D721Med (cell line): ENCODE measurements at regions not wholly inside any gene's neighbourhood (a gene's known extent, or its start where the extent isn't known, plus 50 kb on each side); places are given as distances from the start of the nearest gene placed in this dataset.

Experiments used
- DNase-seq: peaks from one replicate; pipeline ENCODE4 v3.0.0; 2011; ENCODE audit warnings: low spot score; ENCODE audit not compliant: insufficient read length
- FAIRE-seq: peaks from 2 replicates; lab custom pipeline; 2011; peaks lifted over from hg19 to GRCh38; lab: Jason Lieb, UNC
- TF ChIP-seq, protein P1 (sequence below): IDR thresholded peaks from 2 replicates; pipeline ENCODE4 v1.5.1; 2012; ENCODE audit warnings: mild to moderate bottlenecking, control low read depth; ENCODE audit not compliant: insufficient read depth; ENCODE audit errors: missing control alignments

GRCh38 chr13:72537395-72537780 is 190.0 kb downstream of the MZT1 start:
- TF ChIP-seq, protein P1, sequence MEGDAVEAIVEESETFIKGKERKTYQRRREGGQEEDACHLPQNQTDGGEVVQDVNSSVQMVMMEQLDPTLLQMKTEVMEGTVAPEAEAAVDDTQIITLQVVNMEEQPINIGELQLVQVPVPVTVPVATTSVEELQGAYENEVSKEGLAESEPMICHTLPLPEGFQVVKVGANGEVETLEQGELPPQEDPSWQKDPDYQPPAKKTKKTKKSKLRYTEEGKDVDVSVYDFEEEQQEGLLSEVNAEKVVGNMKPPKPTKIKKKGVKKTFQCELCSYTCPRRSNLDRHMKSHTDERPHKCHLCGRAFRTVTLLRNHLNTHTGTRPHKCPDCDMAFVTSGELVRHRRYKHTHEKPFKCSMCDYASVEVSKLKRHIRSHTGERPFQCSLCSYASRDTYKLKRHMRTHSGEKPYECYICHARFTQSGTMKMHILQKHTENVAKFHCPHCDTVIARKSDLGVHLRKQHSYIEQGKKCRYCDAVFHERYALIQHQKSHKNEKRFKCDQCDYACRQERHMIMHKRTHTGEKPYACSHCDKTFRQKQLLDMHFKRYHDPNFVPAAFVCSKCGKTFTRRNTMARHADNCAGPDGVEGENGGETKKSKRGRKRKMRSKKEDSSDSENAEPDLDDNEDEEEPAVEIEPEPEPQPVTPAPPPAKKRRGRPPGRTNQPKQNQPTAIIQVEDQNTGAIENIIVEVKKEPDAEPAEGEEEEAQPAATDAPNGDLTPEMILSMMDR, result no peak
- DNase-seq (no peak), FAIRE-seq (no peak)

- TF ChIP-seq, protein P1, result no peak
- DNase-seq, result no peak
Observed at GRCh38 chr13:72536714-72537394, 190.6 kb downstream of the MZT1 start.

GRCh38 chr13:72534951-72535640 is 192.3 kb downstream of the MZT1 start:
- DNase-seq (no peak), FAIRE-seq (no peak)
- TF ChIP-seq, protein P1, result no peak

More at GRCh38 chr13:72536714-72537394, 190.6 kb downstream of the MZT1 start:
- FAIRE-seq, result no peak

- DNase-seq (no peak), FAIRE-seq (no peak)
- TF ChIP-seq, protein P1, result no peak
Observed at GRCh38 chr13:72530471-72530870, 197.0 kb downstream of the MZT1 start.

GRCh38 chr13:72527333-72527732 is 200.1 kb downstream of the MZT1 start:
- DNase-seq (no peak), FAIRE-seq (no peak)
- TF ChIP-seq, protein P1, result no peak

DNA sequence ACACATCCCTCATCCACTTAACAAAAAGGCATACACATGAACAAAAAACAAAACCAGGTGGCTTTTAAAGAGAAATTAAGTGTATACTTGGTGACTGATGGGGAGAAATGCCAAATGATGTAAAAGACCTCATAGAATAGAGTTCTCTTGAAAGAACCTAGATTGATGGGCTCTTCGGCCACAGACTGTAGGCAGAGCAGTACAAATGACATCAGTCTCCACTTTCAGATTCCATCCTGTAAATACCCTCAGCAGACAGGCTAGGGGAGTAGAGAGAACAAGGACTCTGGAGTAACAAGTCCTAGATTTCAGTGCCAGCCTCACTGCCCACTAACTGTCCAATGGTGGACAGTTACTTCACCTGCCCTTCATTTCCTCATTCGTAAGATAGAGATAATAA is 203.8 kb downstream of the MZT1 start:
- FAIRE-seq (no peak), DNase-seq (no peak)
- TF ChIP-seq, protein P1, result no peak

DNA sequence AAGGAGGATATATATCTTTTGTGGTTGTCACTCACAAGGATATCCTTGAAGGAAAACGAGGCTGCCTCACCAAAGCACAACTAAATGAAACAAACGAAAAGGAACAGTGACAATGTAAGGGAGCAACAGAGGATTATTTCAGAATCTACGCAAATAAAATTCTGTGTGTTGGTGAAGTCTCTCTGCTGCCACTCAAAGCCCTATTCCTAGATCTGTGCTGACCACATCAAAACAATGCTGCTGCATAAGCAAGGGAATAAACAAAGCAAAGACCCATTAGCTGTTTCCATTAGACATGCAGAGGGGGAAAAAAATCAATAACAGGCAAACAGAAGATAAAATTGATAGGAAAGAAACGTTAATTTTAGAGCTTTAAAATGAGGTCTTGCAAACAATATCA is 204.4 kb downstream of the MZT1 start:
- FAIRE-seq (no peak), DNase-seq (no peak)
- TF ChIP-seq, protein P1, result no peak
